ENCODE measurements at regions not wholly inside any gene's neighbourhood (a gene's known extent, or its start where the extent isn't known, plus 50 kb on each side); places are given as distances from the start of the nearest gene placed in this dataset.

DNA sequence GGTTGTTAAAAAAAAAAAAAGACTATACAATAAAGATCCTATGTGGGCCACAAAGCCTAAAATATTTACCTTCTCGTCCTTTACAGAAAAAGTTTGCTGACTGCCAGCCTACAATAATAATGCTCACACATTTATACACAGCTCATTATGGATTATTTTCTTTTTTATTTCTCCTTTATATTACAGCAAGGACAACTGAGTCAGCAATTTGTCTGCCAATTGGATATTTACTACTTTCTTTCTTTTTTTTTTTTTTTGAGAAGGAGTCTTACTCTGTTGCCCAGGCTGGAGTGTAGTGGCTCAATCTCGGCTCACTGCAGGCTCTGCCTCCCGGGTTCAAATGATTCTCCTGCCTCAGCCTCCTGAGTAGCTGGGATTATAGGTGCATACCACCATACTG, 142.2 kb downstream of the EBLN2 start:
- H3K36me3 ChIP-seq: no peaks in the 10 kb centered on the region
- DNase-seq (ENCODE audit: low spot score in 2 of 2): no peak
- no peak overlapping the region for H3K27ac ChIP-seq
- TF ChIP-seq, protein P1, sequence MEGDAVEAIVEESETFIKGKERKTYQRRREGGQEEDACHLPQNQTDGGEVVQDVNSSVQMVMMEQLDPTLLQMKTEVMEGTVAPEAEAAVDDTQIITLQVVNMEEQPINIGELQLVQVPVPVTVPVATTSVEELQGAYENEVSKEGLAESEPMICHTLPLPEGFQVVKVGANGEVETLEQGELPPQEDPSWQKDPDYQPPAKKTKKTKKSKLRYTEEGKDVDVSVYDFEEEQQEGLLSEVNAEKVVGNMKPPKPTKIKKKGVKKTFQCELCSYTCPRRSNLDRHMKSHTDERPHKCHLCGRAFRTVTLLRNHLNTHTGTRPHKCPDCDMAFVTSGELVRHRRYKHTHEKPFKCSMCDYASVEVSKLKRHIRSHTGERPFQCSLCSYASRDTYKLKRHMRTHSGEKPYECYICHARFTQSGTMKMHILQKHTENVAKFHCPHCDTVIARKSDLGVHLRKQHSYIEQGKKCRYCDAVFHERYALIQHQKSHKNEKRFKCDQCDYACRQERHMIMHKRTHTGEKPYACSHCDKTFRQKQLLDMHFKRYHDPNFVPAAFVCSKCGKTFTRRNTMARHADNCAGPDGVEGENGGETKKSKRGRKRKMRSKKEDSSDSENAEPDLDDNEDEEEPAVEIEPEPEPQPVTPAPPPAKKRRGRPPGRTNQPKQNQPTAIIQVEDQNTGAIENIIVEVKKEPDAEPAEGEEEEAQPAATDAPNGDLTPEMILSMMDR (IDR thresholded peaks at IDR 0.05): no peak
- no peak for TF ChIP-seq POLR2AphosphoS5 (IDR thresholded peaks at IDR 0.05)
- no peak for TF ChIP-seq EP300 (IDR thresholded peaks at IDR 0.05)
- no peak for TF ChIP-seq POLR2A (IDR thresholded peaks at IDR 0.05)
- no peaks in the 10 kb centered on the region for H3K4me1 ChIP-seq
- H3K27me3 ChIP-seq: no peaks in the 10 kb centered on the region
- no peak overlapping the region for H3K4me3 ChIP-seq
- no peaks in the 10 kb centered on the region for H3K9me3 ChIP-seq
- 96% methylated on average over 3 of the region's 3 CpGs for WGBS

DNA sequence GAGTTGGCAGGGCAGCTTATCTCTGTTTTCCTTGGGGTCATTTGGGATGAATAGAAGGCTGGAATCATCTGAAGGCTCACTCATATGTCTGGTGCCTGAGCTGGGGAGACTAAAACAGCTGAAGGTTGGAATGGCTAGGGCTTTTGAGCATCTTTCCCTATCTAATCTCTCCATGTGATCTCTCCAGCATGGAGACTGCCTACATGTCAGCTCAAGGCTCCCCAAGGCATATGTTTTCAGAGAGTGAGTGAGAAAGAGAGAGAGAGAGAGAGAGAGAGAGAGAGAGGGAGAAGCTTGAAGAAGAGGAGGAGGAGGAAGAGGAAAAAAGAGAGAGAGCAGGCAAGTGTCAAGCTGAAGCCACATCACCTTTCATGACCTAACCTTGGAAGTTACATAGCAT, 143.4 kb downstream of the EBLN2 start:
- no peak for DNase-seq (ENCODE audit: low spot score in 2 of 2)

DNA sequence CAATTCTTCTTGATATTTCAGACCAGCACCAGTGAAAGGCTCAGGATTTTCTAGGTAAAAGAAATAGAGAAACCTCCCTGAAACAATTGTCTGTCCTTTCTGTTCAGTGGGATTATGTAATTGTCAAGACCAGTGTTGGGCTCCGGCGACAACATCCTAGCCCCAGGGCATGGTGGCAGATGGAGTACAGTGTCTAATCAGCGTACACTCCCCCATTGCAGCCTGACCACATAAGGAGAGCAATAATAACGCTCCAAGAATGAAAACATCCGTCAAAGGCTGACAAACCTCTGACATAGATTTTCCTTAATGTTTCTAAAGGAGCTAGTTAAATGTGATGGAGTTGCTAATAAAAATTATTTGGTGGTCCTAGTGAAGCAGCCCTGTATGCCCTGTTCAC, 144.6 kb downstream of the EBLN2 start:
- Histone ChIP-seq H3K4me3 (no peak overlapping the region), H3K36me3 (no peaks in the 10 kb centered on the region), H3K27ac (no peak overlapping the region), H3K4me1 (no peaks in the 10 kb centered on the region), H3K27me3 (no peaks in the 10 kb centered on the region), H3K9me3 (no peaks in the 10 kb centered on the region)
- no peak for DNase-seq (ENCODE audit: low spot score in 2 of 2)
- TF ChIP-seq, protein P1 (IDR thresholded peaks at IDR 0.05): no peak
- TF ChIP-seq EP300 (IDR thresholded peaks at IDR 0.05) (no peak), POLR2AphosphoS5 (IDR thresholded peaks at IDR 0.05) (no peak), POLR2A (IDR thresholded peaks at IDR 0.05) (no peak)
- WGBS: 78% methylated on average over 5 of the region's 5 CpGs

More for the DNA sequence above, 143.4 kb downstream of the EBLN2 start:
- no peak overlapping the region for H3K27ac ChIP-seq
- no peaks in the 10 kb centered on the region for H3K36me3 ChIP-seq
- H3K27me3 ChIP-seq: no peaks in the 10 kb centered on the region
- H3K4me1 ChIP-seq: no peaks in the 10 kb centered on the region
- TF ChIP-seq POLR2A (IDR thresholded peaks at IDR 0.05) (no peak), EP300 (IDR thresholded peaks at IDR 0.05) (no peak), POLR2AphosphoS5 (IDR thresholded peaks at IDR 0.05) (no peak)
- TF ChIP-seq, protein P1 (IDR thresholded peaks at IDR 0.05): no peak
- H3K9me3 ChIP-seq: no peaks in the 10 kb centered on the region
- no peak overlapping the region for H3K4me3 ChIP-seq

DNA sequence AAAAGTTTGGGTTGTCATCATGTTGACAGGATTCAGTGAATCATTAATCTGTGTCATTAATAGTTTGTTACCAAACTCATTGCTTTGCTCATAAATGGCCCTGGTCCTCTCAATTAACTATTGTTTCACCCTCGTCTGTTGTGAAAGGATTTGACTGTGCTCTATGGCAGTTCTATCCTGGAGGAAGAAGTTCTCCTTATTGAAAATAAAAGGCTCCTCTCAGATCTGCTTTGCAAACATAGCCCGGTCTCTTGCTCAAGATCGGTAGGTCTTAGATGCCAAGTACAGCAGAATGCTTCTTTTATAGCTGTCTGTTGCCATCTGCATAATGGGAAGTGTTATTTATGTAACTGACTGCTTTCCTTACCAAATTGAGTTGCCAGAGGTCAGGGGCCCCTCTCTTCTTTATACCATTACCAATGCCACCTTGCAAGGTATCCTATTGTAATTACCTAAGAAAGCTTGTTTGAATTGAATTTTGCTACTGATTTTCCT, 146.5 kb downstream of the EBLN2 start:
- Histone ChIP-seq H3K27me3 (no peaks in the 10 kb centered on the region), H3K36me3 (no peaks in the 10 kb centered on the region), H3K4me3 (no peak overlapping the region), H3K27ac (no peak overlapping the region), H3K4me1 (no peaks in the 10 kb centered on the region), H3K9me3 (no peaks in the 10 kb centered on the region)
- TF ChIP-seq, protein P1 (IDR thresholded peaks at IDR 0.05): no peak
- TF ChIP-seq EP300 (IDR thresholded peaks at IDR 0.05): no peak
- TF ChIP-seq POLR2A (IDR thresholded peaks at IDR 0.05): no peak
- TF ChIP-seq POLR2AphosphoS5 (IDR thresholded peaks at IDR 0.05): no peak
- no peak for DNase-seq (ENCODE audit: low spot score in 2 of 2)
- WGBS: 60% methylated on average over 3 of the region's 3 CpGs

DNA sequence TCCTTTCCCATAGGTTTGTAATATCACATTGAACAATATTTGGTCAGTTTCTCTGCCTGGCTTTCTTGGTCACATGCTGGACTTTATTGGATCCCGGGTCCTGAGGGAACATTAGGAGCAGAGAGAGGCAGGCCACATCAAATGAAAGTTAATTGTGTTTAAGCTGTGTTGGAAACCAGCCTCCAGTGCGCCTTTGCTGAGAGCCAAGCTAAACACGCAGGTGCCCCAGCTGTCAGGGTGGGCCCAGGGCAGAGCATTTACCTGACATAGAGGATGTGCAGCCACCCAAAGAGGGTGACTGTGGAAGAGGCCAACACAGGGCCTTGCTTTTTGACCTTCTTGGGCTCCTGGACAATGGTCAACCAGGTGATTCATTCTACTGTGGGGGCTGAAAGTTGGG, 149.3 kb downstream of the EBLN2 start:
- DNase-seq (ENCODE audit: low spot score in 2 of 2): no peak
- Histone ChIP-seq H3K4me3 (no peak overlapping the region), H3K27me3 (no peaks in the 10 kb centered on the region), H3K36me3 (no peaks in the 10 kb centered on the region), H3K4me1 (peaks cover 4% of the 10 kb centered on the region), H3K9me3 (no peaks in the 10 kb centered on the region), H3K27ac (no peak overlapping the region)
- WGBS: 92% methylated on average over 3 of the region's 3 CpGs
- TF ChIP-seq, protein P1 (IDR thresholded peaks at IDR 0.05): no peak
- TF ChIP-seq POLR2AphosphoS5 (IDR thresholded peaks at IDR 0.05) (no peak), POLR2A (IDR thresholded peaks at IDR 0.05) (no peak), EP300 (IDR thresholded peaks at IDR 0.05) (no peak)
